Keratinocyte (primary cell): ENCODE measurements at regions not wholly inside any gene's neighbourhood (a gene's known extent, or its start where the extent isn't known, plus 50 kb on each side); places are given as distances from the start of the nearest gene placed in this dataset.

Experiments
- EZH2 ChIP-seq: IDR thresholded peaks from one replicate; pipeline ENCODE4 v1.6.1; 2012; ENCODE audit warnings: inconsistent platforms, mild to moderate bottlenecking, low read length, moderate library complexity
- TF ChIP-seq, protein P1 (sequence below), 3 experiments: IDR thresholded peaks in 1 of 3; conservative IDR thresholded peaks in 1 of 3; optimal IDR thresholded peaks in 1 of 3; 2 replicates in 2 of 3; 3 replicates in 1 of 3; pipeline versions ENCODE3 to v1.5.1; 2011; ENCODE audit warnings: low read length in 3 of 3, mild to moderate bottlenecking in 3 of 3, moderate library complexity in 2 of 3, control low read depth in 1 of 3, inconsistent platforms in 1 of 3; ENCODE audit not compliant: insufficient read depth in 2 of 3; ENCODE audit errors: extremely low read depth in 1 of 3

DNA sequence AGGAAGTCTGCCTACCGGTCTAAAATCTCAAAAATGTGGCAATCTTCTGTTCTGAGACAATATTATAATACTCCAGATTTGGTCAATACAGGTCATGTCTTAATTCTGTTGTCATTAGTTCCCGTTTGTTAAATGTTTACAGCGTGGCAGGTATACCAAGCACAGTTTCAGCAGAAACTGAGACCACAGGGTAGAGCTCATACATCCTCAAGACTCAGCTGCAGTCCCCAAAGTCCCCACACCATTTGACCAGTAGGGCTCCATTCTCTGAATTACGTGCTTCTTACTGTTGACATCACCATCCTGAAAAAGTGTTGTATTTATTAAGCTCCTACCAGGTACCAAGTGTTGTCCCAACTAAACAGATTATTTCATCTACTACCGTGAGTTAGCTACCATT, 157.1 kb downstream of the MC4R start:
- TF ChIP-seq, protein P1, sequence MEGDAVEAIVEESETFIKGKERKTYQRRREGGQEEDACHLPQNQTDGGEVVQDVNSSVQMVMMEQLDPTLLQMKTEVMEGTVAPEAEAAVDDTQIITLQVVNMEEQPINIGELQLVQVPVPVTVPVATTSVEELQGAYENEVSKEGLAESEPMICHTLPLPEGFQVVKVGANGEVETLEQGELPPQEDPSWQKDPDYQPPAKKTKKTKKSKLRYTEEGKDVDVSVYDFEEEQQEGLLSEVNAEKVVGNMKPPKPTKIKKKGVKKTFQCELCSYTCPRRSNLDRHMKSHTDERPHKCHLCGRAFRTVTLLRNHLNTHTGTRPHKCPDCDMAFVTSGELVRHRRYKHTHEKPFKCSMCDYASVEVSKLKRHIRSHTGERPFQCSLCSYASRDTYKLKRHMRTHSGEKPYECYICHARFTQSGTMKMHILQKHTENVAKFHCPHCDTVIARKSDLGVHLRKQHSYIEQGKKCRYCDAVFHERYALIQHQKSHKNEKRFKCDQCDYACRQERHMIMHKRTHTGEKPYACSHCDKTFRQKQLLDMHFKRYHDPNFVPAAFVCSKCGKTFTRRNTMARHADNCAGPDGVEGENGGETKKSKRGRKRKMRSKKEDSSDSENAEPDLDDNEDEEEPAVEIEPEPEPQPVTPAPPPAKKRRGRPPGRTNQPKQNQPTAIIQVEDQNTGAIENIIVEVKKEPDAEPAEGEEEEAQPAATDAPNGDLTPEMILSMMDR (optimal IDR thresholded peaks at IDR 0.05 in 1 of 3, IDR thresholded peaks at IDR 0.05 in 1 of 3, conservative IDR thresholded peaks at IDR 0.05 in 1 of 3; ENCODE audit: extremely low read depth in 1 of 3, insufficient read depth in 2 of 3, low read length in 3 of 3): no peak
- no peak for TF ChIP-seq EZH2
